IMR-90 (cell line): ENCODE measurements at regions not wholly inside any gene's neighbourhood (a gene's known extent, or its start where the extent isn't known, plus 50 kb on each side); places are given as distances from the start of the nearest gene placed in this dataset.

Experiments
- ATAC-seq: fragments of 200-7000 bp; cut with Tn5 transposase; 2 replicates; pipeline ENCODE4 v1.9.1; 2020; ENCODE audit warnings: low read depth, mild to moderate bottlenecking, moderate library complexity
- BruUV-seq: library from RNA; stranded (reverse); fragments of 400-500 nt; replicated peaks from 2 replicates; lab custom pipeline; 2021; lab: Mats Ljungman, UMichigan
- CTCF ChIA-PET: fragments of 300-600 bp; formaldehyde crosslinking; extraction: SDS; loops from one replicate; lab custom pipeline; 2021; ENCODE audit warnings: antibody characterized with exemption; lab: Yijun Ruan, JAX
- POLR2A ChIA-PET: fragments of 300-600 bp; sonication (Branson Sonifier 250); formaldehyde crosslinking; loops from one replicate; lab custom pipeline; 2022; ENCODE audit warnings: antibody characterized with exemption; ENCODE audit not compliant: unreplicated experiment; lab: Charles Lee
- DNase-seq: peaks from one replicate; pipeline ENCODE4 v3.0.0; 2013
- H2AFZ ChIP-seq: replicated peaks from 2 replicates; pipeline ENCODE3; 2013; ENCODE audit warnings: low read length, mild to moderate bottlenecking; ENCODE audit not compliant: poor library complexity
- H2AK5ac ChIP-seq: 2 replicates; pipeline ENCODE4 v1.6.1; 2013; ENCODE audit warnings: low read depth, low read length, inconsistent platforms
- H2AK9ac ChIP-seq: replicated peaks from 2 replicates; pipeline ENCODE3; 2013; ENCODE audit warnings: mild to moderate bottlenecking, low read depth, low read length, moderate library complexity; ENCODE audit not compliant: poor library complexity
- H2BK120ac ChIP-seq: 2 replicates; pipeline ENCODE4 v1.6.1; 2013; ENCODE audit warnings: low read depth, low read length, inconsistent platforms
- H2BK15ac ChIP-seq: 3 replicates; pipeline ENCODE4 v1.6.1; 2013; ENCODE audit warnings: low read depth, low read length, inconsistent platforms
- H2BK20ac ChIP-seq: 2 replicates; pipeline ENCODE4 v1.6.1; 2013; ENCODE audit warnings: low read depth, mild to moderate bottlenecking, inconsistent platforms, low read length, moderate library complexity
- H2BK5ac ChIP-seq: 2 replicates; pipeline ENCODE4 v1.6.1; 2013; ENCODE audit warnings: mild to moderate bottlenecking, low read depth, low read length, inconsistent platforms; ENCODE audit not compliant: poor library complexity, severe bottlenecking
- H3K14ac ChIP-seq: replicated peaks from 2 replicates; pipeline ENCODE4 v1.6.1; 2013; ENCODE audit warnings: low read depth, low read length, inconsistent platforms
- H3K18ac ChIP-seq: 2 replicates; pipeline ENCODE4 v1.6.1; 2013; ENCODE audit warnings: low read depth, low read length, control low read depth
- H3K23ac ChIP-seq: 2 replicates; pipeline ENCODE4 v1.6.1; 2013; ENCODE audit warnings: low read depth, low read length, inconsistent platforms
- H3K27ac ChIP-seq: 2 replicates; pipeline ENCODE4 v1.5.1; 2013; ENCODE audit warnings: mild to moderate bottlenecking, control low read depth, low read length; ENCODE audit not compliant: insufficient read depth
- H3K27me3 ChIP-seq: 2 replicates; pipeline ENCODE4 v1.6.1; 2013; ENCODE audit warnings: low read length; ENCODE audit not compliant: control insufficient read depth, insufficient read depth
- H3K36me3 ChIP-seq: 2 replicates; pipeline ENCODE4 v1.6.1; 2013; ENCODE audit warnings: low read length, mixed read lengths; ENCODE audit not compliant: control insufficient read depth, insufficient read depth
- H3K4ac ChIP-seq: 2 replicates; pipeline ENCODE4 v1.6.1; 2013; ENCODE audit warnings: low read depth, low read length, inconsistent platforms
- H3K4me1 ChIP-seq: 2 replicates; pipeline ENCODE4 v1.6.1; 2013; ENCODE audit warnings: low read length, mixed read lengths; ENCODE audit not compliant: control insufficient read depth, insufficient read depth
- H3K4me2 ChIP-seq: 2 replicates; pipeline ENCODE4 v1.6.1; 2013; ENCODE audit warnings: low read depth, mild to moderate bottlenecking, control low read depth, low read length, moderate library complexity
- H3K4me3 ChIP-seq: 2 replicates; pipeline ENCODE4 v1.5.1; 2013; ENCODE audit warnings: low read depth, mild to moderate bottlenecking, control low read depth, low read length, moderate library complexity; ENCODE audit not compliant: insufficient read depth
- H3K56ac ChIP-seq: 2 replicates; pipeline ENCODE4 v1.6.1; 2013; ENCODE audit warnings: low read length, inconsistent platforms; ENCODE audit not compliant: insufficient read depth; ENCODE audit errors: extremely low read depth
- H3K79me1 ChIP-seq, 2 experiments: 2 replicates each; pipeline ENCODE4 v1.6.1; 2013; ENCODE audit warnings: low read length in 2 of 2, inconsistent platforms in 1 of 2, low read depth in 1 of 2
- H3K9ac ChIP-seq: 2 replicates; pipeline ENCODE4 v1.6.1; 2013; ENCODE audit warnings: low read depth, low read length, control low read depth
- H3K9me1 ChIP-seq: 2 replicates; pipeline ENCODE4 v1.6.1; 2013; ENCODE audit warnings: low read length, inconsistent platforms; ENCODE audit not compliant: insufficient read depth
- H3K9me3 ChIP-seq: 2 replicates; pipeline ENCODE4 v1.6.1; 2013; ENCODE audit warnings: low read length; ENCODE audit not compliant: control insufficient read depth, insufficient read depth
- H4K20me1 ChIP-seq: 2 replicates; pipeline ENCODE4 v1.6.1; 2013; ENCODE audit warnings: low read length, inconsistent platforms; ENCODE audit not compliant: insufficient read depth
- H4K5ac ChIP-seq: 2 replicates; pipeline ENCODE4 v1.6.1; 2013; ENCODE audit warnings: mild to moderate bottlenecking, low read depth, low read length, control low read depth
- H4K8ac ChIP-seq, 2 experiments: 2 replicates each; pipeline ENCODE4 v1.6.1; 2013; ENCODE audit warnings: low read depth in 2 of 2, low read length in 2 of 2, control low read depth in 1 of 2, inconsistent platforms in 1 of 2
- H4K91ac ChIP-seq: 2 replicates; pipeline ENCODE4 v1.6.1; 2013; ENCODE audit warnings: low read depth, low read length, inconsistent platforms; ENCODE audit not compliant: insufficient read depth
- BHLHE40 ChIP-seq: fragments of 150-350 bp; IDR thresholded peaks from 2 replicates; pipeline ENCODE4 v1.6.1; 2016; ENCODE audit warnings: mild to moderate bottlenecking, low read depth, low read length
- CEBPB ChIP-seq: IDR thresholded peaks from 2 replicates; pipeline ENCODE4 v1.6.1; 2012; ENCODE audit warnings: low read depth, low read length, improper control_type of control experiment
- CHD1 ChIP-seq: IDR thresholded peaks from 2 replicates; pipeline ENCODE4 v1.6.1; 2012; ENCODE audit warnings: low read depth, low read length, improper control_type of control experiment
- CTCF ChIP-seq: conservative IDR thresholded peaks from 2 replicates; pipeline ENCODE4 v1.5.1; 2012; ENCODE audit warnings: mild to moderate bottlenecking, low read depth, low read length, improper control_type of control experiment
- ELK1 ChIP-seq: fragments of 150-350 bp; IDR thresholded peaks from 2 replicates; pipeline ENCODE4 v1.6.1; 2016; ENCODE audit warnings: low read depth, mild to moderate bottlenecking, low read length, moderate library complexity, borderline replicate concordance
- FOS ChIP-seq: fragments of 150-350 bp; IDR thresholded peaks from 2 replicates; pipeline ENCODE4 v1.6.1; 2016; ENCODE audit warnings: low read depth, low read length
- MAFK ChIP-seq: IDR thresholded peaks from 2 replicates; pipeline ENCODE4 v1.6.1; 2012; ENCODE audit warnings: low read depth, low read length, improper control_type of control experiment
- MAZ ChIP-seq: IDR thresholded peaks from 2 replicates; pipeline ENCODE4 v1.6.1; 2012; ENCODE audit warnings: low read depth, mild to moderate bottlenecking, low read length, improper control_type of control experiment, moderate library complexity, borderline replicate concordance
- MXI1 ChIP-seq: IDR thresholded peaks from 2 replicates; pipeline ENCODE4 v1.6.1; 2012; ENCODE audit warnings: low read depth, mild to moderate bottlenecking, low read length, moderate library complexity, borderline replicate concordance
- NFE2L2 ChIP-seq: fragments of 150-350 bp; IDR thresholded peaks from 2 replicates; pipeline ENCODE4 v1.6.1; 2016; ENCODE audit warnings: low read depth, mild to moderate bottlenecking, low read length
- POLR2A ChIP-seq: IDR thresholded peaks from 2 replicates; pipeline ENCODE4 v1.6.1; 2012; ENCODE audit warnings: mild to moderate bottlenecking, low read depth, low read length
- RAD21 ChIP-seq: IDR thresholded peaks from 2 replicates; pipeline ENCODE4 v1.6.1; 2012; ENCODE audit warnings: low read length, improper control_type of control experiment
- RCOR1 ChIP-seq: IDR thresholded peaks from 2 replicates; pipeline ENCODE4 v1.6.1; 2012; ENCODE audit warnings: mild to moderate bottlenecking, low read length, improper control_type of control experiment; ENCODE audit not compliant: insufficient replicate concordance
- RFX5 ChIP-seq: IDR thresholded peaks from 2 replicates; pipeline ENCODE4 v1.8.0; 2012; ENCODE audit warnings: low read depth, mild to moderate bottlenecking, low read length, moderate library complexity
- SMC3 ChIP-seq: fragments of 150-350 bp; IDR thresholded peaks from 2 replicates; pipeline ENCODE4 v1.6.1; 2016; ENCODE audit warnings: low read depth, mild to moderate bottlenecking, antibody characterized with exemption, low read length, moderate library complexity
- USF2 ChIP-seq: fragments of 150-350 bp; IDR thresholded peaks from 2 replicates; pipeline ENCODE4 v1.6.1; 2017; ENCODE audit warnings: mild to moderate bottlenecking, antibody characterized with exemption, low read length, low read depth
- WGBS, 2 experiments: methylation state at CpG; one replicate each; pipeline versions ENCODE4 v1.1.5 to v1.1.7; 2013; ENCODE audit warnings: missing lambda C conversion rate in 2 of 2; ENCODE audit not compliant: insufficient read length in 1 of 2; ENCODE audit errors: extremely low coverage in 2 of 2; 5-methylcytosine and 5-hydroxymethylcytosine counted together
- dilution Hi-C: fragments of 300-500 bp; cut with HindIII; formaldehyde crosslinking; loops from one replicate; pipeline ENCODE4 v1.14.3; 2018; ENCODE audit warnings: low sequenced_read_pairs; ENCODE audit not compliant: unreplicated experiment
- in situ Hi-C: fragments of 300-500 bp; cut with MboI; formaldehyde crosslinking; loops from 3 replicates; pipeline ENCODE4 v1.14.3; 2019; ENCODE audit warnings: low sequenced_read_pairs, inconsistent platforms, mixed read lengths
- intact Hi-C: fragments of 100-400 bp; cut with micrococcal nuclease; formaldehyde crosslinking; loops from 2 replicates; pipeline ENCODE4 v1.10.0; 2022

- no peak overlapping the region for H3K4ac ChIP-seq
- H2BK20ac ChIP-seq = no peak overlapping the region
- WGBS, 2 experiments = 80% methylated on average over 1 of the region's 13 CpGs; no CpG with 5 or more reads in 1 of the 2 experiments
- no TSS peak for BruUV-seq
- H2AK5ac ChIP-seq = no peak overlapping the region
- H4K5ac ChIP-seq = no peak overlapping the region
- no peaks in the 10 kb centered on the region for H3K4me1 ChIP-seq
- H3K27ac ChIP-seq = no peak overlapping the region
- H4K8ac ChIP-seq = no peak overlapping the region
- H2AK9ac ChIP-seq = no peak overlapping the region
- in situ Hi-C loops = no loop called here
- H3K23ac ChIP-seq = no peak overlapping the region
- CTCF ChIA-PET = no interaction called here
- peaks cover 66% of the 10 kb centered on the region for H3K27me3 ChIP-seq
- no peak overlapping the region for H2AFZ ChIP-seq
- H2BK15ac ChIP-seq = no peak overlapping the region
- dilution Hi-C loops = no loop called here
- no peaks in the 10 kb centered on the region for H4K20me1 ChIP-seq
- H3K36me3 ChIP-seq = no peaks in the 10 kb centered on the region
- no peak overlapping the region for H3K4me3 ChIP-seq
- H3K79me1 ChIP-seq = no peaks in the 10 kb centered on the region
- H2BK120ac ChIP-seq = no peak overlapping the region
- no peak overlapping the region for H2BK5ac ChIP-seq
- ATAC-seq (no peak), DNase-seq (no peak)
- H3K9me1 ChIP-seq = no peaks in the 10 kb centered on the region
- no peak overlapping the region for H4K91ac ChIP-seq
- H3K14ac ChIP-seq = no peak overlapping the region
- H3K9ac ChIP-seq = no peak overlapping the region
- intact Hi-C loops = no loop called here
- TF ChIP-seq CHD1 (no peak), USF2 (no peak), RFX5 (no peak), CTCF (no peak), BHLHE40 (no peak), SMC3 (no peak), ELK1 (no peak), CEBPB (no peak), RAD21 (no peak), RCOR1 (no peak), NFE2L2 (no peak), MXI1 (no peak), POLR2A (no peak), MAZ (no peak), MAFK (no peak), FOS (no peak)
- no peak overlapping the region for H3K56ac ChIP-seq
- H3K9me3 ChIP-seq = no peaks in the 10 kb centered on the region; the same call in 1 of the 2 replicates
- H3K18ac ChIP-seq = no peak overlapping the region
- POLR2A ChIA-PET = no interaction called here
- H3K4me2 ChIP-seq = no peak overlapping the region
These were observed 121.4 kb upstream of the ZBTB40 start for GRCh38 chr1:22330092-22330759.
